ENCODE measurements at regions not wholly inside any gene's neighbourhood (a gene's known extent, or its start where the extent isn't known, plus 50 kb on each side); places are given as distances from the start of the nearest gene placed in this dataset.
"Not testable (repeated sequence)": the region's sequence is repeated elsewhere in the genome, so short reads cannot be mapped to it uniquely, and the experiment has no call there.

DNA sequence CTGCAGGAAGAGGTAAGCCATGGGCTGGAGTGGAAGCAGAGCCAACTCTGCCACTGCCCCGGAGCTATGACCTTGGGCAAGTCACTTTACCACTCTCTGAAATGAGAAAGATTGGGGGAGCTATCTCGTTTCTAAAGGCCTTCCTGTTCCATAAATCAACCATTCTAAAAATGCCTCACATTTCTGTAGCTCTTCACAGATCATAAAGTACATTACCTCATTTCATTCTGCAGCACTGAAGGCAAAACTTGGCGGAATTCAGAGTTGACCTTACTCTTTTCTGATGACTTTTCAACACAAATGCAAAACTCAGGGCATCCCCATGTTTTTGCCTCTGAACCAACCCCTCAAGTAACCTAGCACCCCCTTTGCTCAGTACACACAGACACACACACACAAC lies 404.0 kb upstream of the NFIA start:
- H3K36me3 ChIP-seq (ENCODE audit: control insufficient read depth in 5 of 5, insufficient read depth in 5 of 5, low read length in 5 of 5) = no peaks in the 10 kb centered on the region
- no peak overlapping the region for H3K4me3 ChIP-seq (ENCODE audit: low read depth in 1 of 5, low read length in 5 of 5)
- no peaks in the 10 kb centered on the region for H3K27me3 ChIP-seq (ENCODE audit: control insufficient read depth in 5 of 5, insufficient read depth in 4 of 5, low read length in 5 of 5)
- H3K4me1 ChIP-seq (ENCODE audit: control insufficient read depth in 5 of 5, insufficient read depth in 5 of 5, low read length in 5 of 5) = no peaks in the 10 kb centered on the region
- H3K9ac ChIP-seq (ENCODE audit: low read length in 5 of 5) = no peak overlapping the region
- no peak overlapping the region for H3K27ac ChIP-seq (ENCODE audit: low read depth, low read length)
- H3K9me3 ChIP-seq (ENCODE audit: control insufficient read depth in 5 of 5, low read length in 5 of 5) = no peaks in the 10 kb centered on the region

DNA sequence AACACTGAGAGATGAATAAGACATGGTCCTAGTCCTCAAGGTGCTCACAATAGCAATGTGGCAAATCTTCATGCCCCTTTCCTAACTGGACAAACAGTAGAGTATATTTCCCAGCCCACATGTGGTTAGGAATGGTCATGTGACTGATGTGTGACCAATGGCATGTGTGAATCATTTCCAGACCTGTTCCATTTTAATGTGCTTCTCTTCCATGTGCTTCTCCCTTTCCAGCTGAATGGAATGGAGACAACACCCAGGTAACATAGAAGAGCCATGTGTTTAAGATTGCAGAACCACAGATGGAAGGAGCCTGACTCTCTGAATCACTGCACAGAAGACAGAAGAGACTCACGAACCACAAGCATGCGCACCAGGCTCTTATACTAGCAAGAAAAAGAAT lies 409.9 kb upstream of the NFIA start:
- Histone ChIP-seq H3K4me3 (ENCODE audit: low read depth in 1 of 5, low read length in 5 of 5) (no peak overlapping the region), H3K27me3 (ENCODE audit: control insufficient read depth in 5 of 5, insufficient read depth in 4 of 5, low read length in 5 of 5) (no peaks in the 10 kb centered on the region), H3K27ac (ENCODE audit: low read depth, low read length) (no peak overlapping the region), H3K9me3 (ENCODE audit: control insufficient read depth in 5 of 5, low read length in 5 of 5) (peaks cover 0 to 6% (median 0%) of the 10 kb centered on the region in 5 donors), H3K9ac (ENCODE audit: low read length in 5 of 5) (no peak overlapping the region), H3K4me1 (ENCODE audit: control insufficient read depth in 5 of 5, insufficient read depth in 5 of 5, low read length in 5 of 5) (no peaks in the 10 kb centered on the region), H3K36me3 (ENCODE audit: control insufficient read depth in 5 of 5, insufficient read depth in 5 of 5, low read length in 5 of 5) (no peaks in the 10 kb centered on the region)

DNA sequence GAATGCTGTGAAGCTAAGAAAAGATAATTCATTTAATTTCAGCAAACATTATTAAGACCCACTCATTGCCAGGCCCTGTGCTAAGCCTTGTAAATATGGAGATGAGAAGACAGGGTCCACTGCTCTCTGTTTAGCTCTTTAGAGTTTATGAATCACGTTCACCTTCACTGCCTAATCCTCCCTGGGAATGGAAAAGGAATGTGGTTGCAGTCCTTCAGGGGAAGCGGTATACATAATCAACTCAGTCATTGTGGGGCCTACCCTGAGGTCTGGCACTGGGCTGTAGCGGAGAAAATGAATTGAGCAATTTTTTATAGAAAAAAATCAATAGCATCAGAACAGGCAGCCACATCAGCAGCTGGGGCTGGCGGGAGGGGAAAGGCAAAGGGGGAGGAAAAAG lies 412.1 kb upstream of the NFIA start:
- no peak overlapping the region for H3K9ac ChIP-seq (ENCODE audit: low read length in 5 of 5)
- peaks cover 0 to 7% (median 0%) of the 10 kb centered on the region in 5 donors for H3K4me1 ChIP-seq (ENCODE audit: control insufficient read depth in 5 of 5, insufficient read depth in 5 of 5, low read length in 5 of 5)
- peaks cover 0 to 6% (median 0%) of the 10 kb centered on the region in 5 donors for H3K9me3 ChIP-seq (ENCODE audit: control insufficient read depth in 5 of 5, low read length in 5 of 5)
- H3K27ac ChIP-seq (ENCODE audit: low read depth, low read length) = no peak overlapping the region
- H3K4me3 ChIP-seq (ENCODE audit: low read depth in 1 of 5, low read length in 5 of 5) = no peak overlapping the region
- H3K27me3 ChIP-seq (ENCODE audit: control insufficient read depth in 5 of 5, insufficient read depth in 4 of 5, low read length in 5 of 5) = no peaks in the 10 kb centered on the region
- no peaks in the 10 kb centered on the region for H3K36me3 ChIP-seq (ENCODE audit: control insufficient read depth in 5 of 5, insufficient read depth in 5 of 5, low read length in 5 of 5)

DNA sequence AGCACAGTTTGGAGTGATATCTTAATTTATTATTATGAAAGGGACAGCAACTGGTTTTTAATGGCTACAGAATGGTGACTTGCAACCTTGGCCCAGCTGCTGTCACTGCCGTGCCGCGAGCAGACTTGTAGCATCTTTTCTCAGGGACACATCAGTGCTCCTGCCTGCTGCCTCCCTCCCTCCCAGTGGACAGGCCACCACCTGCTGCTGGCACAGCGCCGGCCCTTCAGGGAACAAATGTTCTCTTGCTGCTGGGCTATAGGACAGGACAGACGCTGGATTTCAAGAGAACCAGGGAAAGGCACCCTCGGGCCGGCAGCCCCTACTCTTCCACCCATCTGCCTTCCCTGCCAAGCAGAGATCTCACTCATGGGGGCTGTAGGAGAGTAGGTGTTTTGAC lies 413.8 kb upstream of the NFIA start:
- Histone ChIP-seq H3K4me1 (ENCODE audit: control insufficient read depth in 5 of 5, insufficient read depth in 5 of 5, low read length in 5 of 5) (peaks cover 0 to 7% (median 0%) of the 10 kb centered on the region in 5 donors), H3K27me3 (ENCODE audit: control insufficient read depth in 5 of 5, insufficient read depth in 4 of 5, low read length in 5 of 5) (no peaks in the 10 kb centered on the region), H3K27ac (ENCODE audit: low read depth, low read length) (no peak overlapping the region), H3K9me3 (ENCODE audit: control insufficient read depth in 5 of 5, low read length in 5 of 5) (peaks cover 0 to 6% (median 0%) of the 10 kb centered on the region in 5 donors), H3K9ac (ENCODE audit: low read length in 5 of 5) (no peak overlapping the region), H3K36me3 (ENCODE audit: control insufficient read depth in 5 of 5, insufficient read depth in 5 of 5, low read length in 5 of 5) (no peaks in the 10 kb centered on the region), H3K4me3 (ENCODE audit: low read depth in 1 of 5, low read length in 5 of 5) (no peak overlapping the region)

GRCh38 chr1:60665311-60665710 lies 417.1 kb upstream of the NFIA start:
- H3K36me3 ChIP-seq (ENCODE audit: control insufficient read depth in 5 of 5, insufficient read depth in 5 of 5, low read length in 5 of 5) = no peaks in the 10 kb centered on the region
- H3K4me3 ChIP-seq (ENCODE audit: low read depth in 1 of 5, low read length in 5 of 5) = no peak overlapping the region
- no peaks in the 10 kb centered on the region for H3K9me3 ChIP-seq (ENCODE audit: control insufficient read depth in 5 of 5, low read length in 5 of 5)
- H3K27me3 ChIP-seq (ENCODE audit: control insufficient read depth in 5 of 5, insufficient read depth in 4 of 5, low read length in 5 of 5) = no peaks in the 10 kb centered on the region
- no peak overlapping the region for H3K27ac ChIP-seq (ENCODE audit: low read depth, low read length)
- no peak overlapping the region for H3K9ac ChIP-seq (ENCODE audit: low read length in 5 of 5)
- peaks cover 0 to 7% (median 0%) of the 10 kb centered on the region in 5 donors for H3K4me1 ChIP-seq (ENCODE audit: control insufficient read depth in 5 of 5, insufficient read depth in 5 of 5, low read length in 5 of 5)

- no peak overlapping the region for H3K9ac ChIP-seq (ENCODE audit: low read length in 5 of 5)
- peaks cover 0 to 7% (median 0%) of the 10 kb centered on the region in 5 donors for H3K4me1 ChIP-seq (ENCODE audit: control insufficient read depth in 5 of 5, insufficient read depth in 5 of 5, low read length in 5 of 5)
- no peaks in the 10 kb centered on the region for H3K27me3 ChIP-seq (ENCODE audit: control insufficient read depth in 5 of 5, insufficient read depth in 4 of 5, low read length in 5 of 5)
- H3K36me3 ChIP-seq (ENCODE audit: control insufficient read depth in 5 of 5, insufficient read depth in 5 of 5, low read length in 5 of 5) = no peaks in the 10 kb centered on the region
- no peak overlapping the region for H3K27ac ChIP-seq (ENCODE audit: low read depth, low read length)
- no peaks in the 10 kb centered on the region for H3K9me3 ChIP-seq (ENCODE audit: control insufficient read depth in 5 of 5, low read length in 5 of 5)
- no peak overlapping the region for H3K4me3 ChIP-seq (ENCODE audit: low read depth in 1 of 5, low read length in 5 of 5)
Measured at GRCh38 chr1:60664086-60664625, 418.2 kb upstream of the NFIA start.

DNA sequence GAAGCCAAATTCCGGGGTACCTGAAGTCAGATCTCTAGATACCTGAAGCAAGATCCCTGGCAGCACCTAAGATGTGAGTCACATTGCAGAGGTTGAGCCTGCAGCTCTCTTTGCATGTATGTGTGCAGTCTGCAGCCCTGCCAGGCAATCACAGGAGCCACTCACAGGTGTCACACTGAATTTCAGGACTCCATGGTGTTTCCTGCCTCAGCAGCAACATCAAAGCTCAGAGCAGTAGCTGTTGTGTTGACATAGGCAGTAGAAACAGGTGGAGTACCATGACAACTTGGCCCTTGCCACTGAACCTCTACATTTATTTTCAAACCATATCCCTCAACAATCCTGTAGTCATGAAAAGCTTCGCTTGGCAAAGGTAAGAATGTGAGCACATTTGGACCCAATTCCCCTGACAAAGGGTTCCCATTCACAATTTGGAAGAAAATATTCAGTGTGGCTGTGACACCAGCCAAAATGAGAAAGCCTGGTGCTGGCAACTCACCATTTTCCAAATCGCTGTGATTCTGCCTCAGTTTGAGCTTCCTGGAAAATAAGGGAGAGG lies 419.8 kb upstream of the NFIA start:
- Histone ChIP-seq H3K27me3 (ENCODE audit: control insufficient read depth in 5 of 5, insufficient read depth in 4 of 5, low read length in 5 of 5) (no peaks in the 10 kb centered on the region), H3K4me1 (ENCODE audit: control insufficient read depth in 5 of 5, insufficient read depth in 5 of 5, low read length in 5 of 5) (peaks cover 0 to 7% (median 0%) of the 10 kb centered on the region in 5 donors)

DNA sequence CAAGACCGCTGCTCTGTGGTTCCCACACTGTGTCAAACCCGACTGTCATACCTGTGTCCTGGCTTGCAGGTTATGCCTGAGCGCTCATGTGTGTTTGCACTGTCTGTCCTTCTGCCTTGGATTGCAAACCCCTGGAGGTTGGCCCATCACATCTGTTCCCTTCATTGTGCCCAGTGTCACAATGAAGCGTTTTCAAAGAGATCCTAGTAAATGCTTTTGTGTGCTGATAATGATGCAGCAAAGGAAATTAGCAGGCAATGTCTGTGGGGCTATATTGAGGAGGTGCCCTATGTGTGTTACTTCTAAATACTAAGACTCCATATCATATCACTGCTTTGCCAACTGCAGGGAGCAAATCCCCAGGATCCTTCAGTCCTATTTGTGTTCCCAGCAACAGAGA lies 424.4 kb upstream of the NFIA start:
- no peak overlapping the region for H3K9ac ChIP-seq (ENCODE audit: low read length in 5 of 5)
- H3K27me3 ChIP-seq (ENCODE audit: control insufficient read depth in 5 of 5, insufficient read depth in 4 of 5, low read length in 5 of 5) = no peaks in the 10 kb centered on the region
- H3K4me1 ChIP-seq (ENCODE audit: control insufficient read depth in 5 of 5, insufficient read depth in 5 of 5, low read length in 5 of 5) = no peaks in the 10 kb centered on the region
- no peaks in the 10 kb centered on the region for H3K36me3 ChIP-seq (ENCODE audit: control insufficient read depth in 5 of 5, insufficient read depth in 5 of 5, low read length in 5 of 5)
- H3K4me3 ChIP-seq (ENCODE audit: low read depth in 1 of 5, low read length in 5 of 5) = no peak overlapping the region
- no peak overlapping the region for H3K27ac ChIP-seq (ENCODE audit: low read depth, low read length)
- H3K9me3 ChIP-seq (ENCODE audit: control insufficient read depth in 5 of 5, low read length in 5 of 5) = peaks cover 0 to 2% (median 2%) of the 10 kb centered on the region in 5 donors

More for the DNA sequence above, 419.8 kb upstream of the NFIA start:
- Histone ChIP-seq H3K27ac (ENCODE audit: low read depth, low read length) (no peak overlapping the region), H3K9ac (ENCODE audit: low read length in 5 of 5) (no peak overlapping the region), H3K9me3 (ENCODE audit: control insufficient read depth in 5 of 5, low read length in 5 of 5) (no peaks in the 10 kb centered on the region), H3K36me3 (ENCODE audit: control insufficient read depth in 5 of 5, insufficient read depth in 5 of 5, low read length in 5 of 5) (no peaks in the 10 kb centered on the region), H3K4me3 (ENCODE audit: low read depth in 1 of 5, low read length in 5 of 5) (no peak overlapping the region)

GRCh38 chr1:60655679-60656355 lies 426.5 kb upstream of the NFIA start:
- H3K9me3 ChIP-seq (ENCODE audit: control insufficient read depth in 5 of 5, low read length in 5 of 5) = peaks cover 0 to 6% (median 4%) of the 10 kb centered on the region in 5 donors
- no peak overlapping the region for H3K9ac ChIP-seq (ENCODE audit: low read length in 5 of 5)
- H3K36me3 ChIP-seq (ENCODE audit: control insufficient read depth in 5 of 5, insufficient read depth in 5 of 5, low read length in 5 of 5) = no peaks in the 10 kb centered on the region
- H3K27ac ChIP-seq (ENCODE audit: low read depth, low read length) = no peak overlapping the region
- H3K27me3 ChIP-seq (ENCODE audit: control insufficient read depth in 5 of 5, insufficient read depth in 4 of 5, low read length in 5 of 5) = no peaks in the 10 kb centered on the region
- H3K4me3 ChIP-seq (ENCODE audit: low read depth in 1 of 5, low read length in 5 of 5) = no peak overlapping the region
- H3K4me1 ChIP-seq (ENCODE audit: control insufficient read depth in 5 of 5, insufficient read depth in 5 of 5, low read length in 5 of 5) = no peaks in the 10 kb centered on the region

DNA sequence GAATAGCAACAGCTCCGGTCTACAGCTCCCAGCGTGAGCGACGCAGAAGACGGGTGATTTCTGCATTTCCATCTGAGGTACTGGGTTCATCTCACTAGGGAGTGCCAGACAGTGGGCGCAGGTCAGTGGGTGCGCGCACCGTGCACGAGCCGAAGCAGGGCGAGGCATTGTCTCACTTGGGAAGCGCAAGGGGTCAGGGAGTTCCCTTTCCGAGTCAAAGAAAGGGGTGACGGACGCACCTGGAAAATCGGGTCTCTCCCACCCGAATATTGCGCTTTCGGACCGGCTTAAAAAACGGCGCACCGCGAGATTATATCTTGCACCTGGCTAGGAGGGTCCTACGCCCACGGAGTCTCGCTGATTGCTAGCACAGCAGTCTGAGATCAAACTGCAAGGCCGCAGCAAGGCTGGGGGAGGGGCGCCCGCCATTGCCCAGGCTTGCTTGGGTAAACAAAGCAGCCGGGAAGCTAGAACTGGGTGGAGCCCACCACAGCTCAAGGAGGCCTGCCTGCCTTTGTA lies 442.3 kb upstream of the NFIA start:
- H3K4me1 ChIP-seq (ENCODE audit: control insufficient read depth in 5 of 5, insufficient read depth in 5 of 5, low read length in 5 of 5); H3K36me3 ChIP-seq (ENCODE audit: control insufficient read depth in 5 of 5, insufficient read depth in 5 of 5, low read length in 5 of 5); H3K27ac ChIP-seq (ENCODE audit: low read depth, low read length); H3K9ac ChIP-seq (ENCODE audit: low read length in 5 of 5); H3K9me3 ChIP-seq (ENCODE audit: control insufficient read depth in 5 of 5, low read length in 5 of 5); H3K4me3 ChIP-seq (ENCODE audit: low read depth in 1 of 5, low read length in 5 of 5); H3K27me3 ChIP-seq (ENCODE audit: control insufficient read depth in 5 of 5, insufficient read depth in 4 of 5, low read length in 5 of 5): not testable (repeated sequence)

Data from subcutaneous abdominal adipose tissue (tissue), 5 donors.